HCT116 (cell line): ENCODE measurements at regions not wholly inside any gene's neighbourhood (a gene's known extent, or its start where the extent isn't known, plus 50 kb on each side); places are given as distances from the start of the nearest gene placed in this dataset.

ENCODE experiments used
- ATAC-seq: fragments of 200-7000 bp; cut with Tn5 transposase; 2 replicates; pipeline ENCODE4 v1.9.1; 2020; ENCODE audit warnings: mild to moderate bottlenecking, moderate library complexity
- BruUV-seq: library from RNA; stranded (reverse); fragments of 400-500 nt; replicated peaks from 2 replicates; lab custom pipeline; 2021; lab: Mats Ljungman, UMichigan
- CTCF ChIA-PET: fragments of 300-600 bp; sonication (Branson Sonifier 250); formaldehyde crosslinking; loops from one replicate; lab custom pipeline; 2021; ENCODE audit warnings: antibody characterized with exemption; lab: Charles Lee
- POLR2A ChIA-PET: fragments of 300-600, 350-600 bp; sonication (Branson Sonifier 250); formaldehyde crosslinking; loops from one replicate; lab custom pipeline; 2021; ENCODE audit warnings: antibody characterized with exemption; lab: Charles Lee
- RAD21 ChIA-PET, 2 experiments: fragments of 300-600 bp; sonication (Branson Sonifier 250); formaldehyde crosslinking; loops; one replicate each; lab custom pipeline; 2023; ENCODE audit warnings: low total read pairs in 2 of 2; ENCODE audit not compliant: uncharacterized antibody in 2 of 2, unreplicated experiment in 2 of 2, low non-redundant PET in 1 of 2; lab: Charles Lee
- DNase-seq: peaks from one replicate; pipeline ENCODE4 v3.0.0-alpha.2; 2010; ENCODE audit warnings: low read depth, low spot score
- H2AFZ ChIP-seq: fragments of 200-600 bp; shearing (Covaris generic), sonication (generic); 2 replicates; pipeline ENCODE4 v1.6.1; 2017; ENCODE audit warnings: low read depth, mixed run types, mixed read lengths, antibody characterized with exemption, low read length; ENCODE audit not compliant: poor library complexity, severe bottlenecking
- H3K27ac ChIP-seq: 2 replicates; pipeline ENCODE4 v1.5.1; 2012; ENCODE audit warnings: low read depth, low read length
- H3K27me3 ChIP-seq: fragments of 200-600 bp; sonication (generic); 2 replicates; pipeline ENCODE4 v1.6.1; 2016; ENCODE audit warnings: mixed run types, low read length, mixed read lengths; ENCODE audit not compliant: insufficient read depth
- H3K36me3 ChIP-seq, 2 experiments: fragments of 200-500 bp in 1 of 2; fragments of 200-600 bp in 1 of 2; sonication (Bioruptor generic) in 1 of 2; sonication (generic) in 1 of 2; 2 replicates each; pipeline versions ENCODE4 v1.5.1 to v1.6.1; 2014 to 2016; ENCODE audit warnings: low read length in 2 of 2, inconsistent platforms in 1 of 2, mixed read lengths in 1 of 2, mixed run types in 1 of 2; ENCODE audit not compliant: insufficient read depth in 2 of 2, control insufficient read depth in 1 of 2
- H3K4me1 ChIP-seq, 2 experiments: fragments of 200-600 bp in 1 of 2; sonication (generic) in 1 of 2; 2 replicates each; pipeline versions ENCODE4 v1.5.1 to v1.6.1; 2012 to 2017; ENCODE audit warnings: low read length in 2 of 2, inconsistent platforms in 1 of 2, mild to moderate bottlenecking in 1 of 2, mixed read lengths in 1 of 2, mixed run types in 1 of 2, moderate library complexity in 1 of 2; ENCODE audit not compliant: insufficient read depth in 2 of 2, control insufficient read depth in 1 of 2
- H3K4me2 ChIP-seq: fragments of 200-600 bp; sonication (generic); 2 replicates; pipeline ENCODE4 v1.6.1; 2017; ENCODE audit warnings: mixed run types, low read length, mixed read lengths
- H3K4me3 ChIP-seq, 2 experiments: fragments of 200-600 bp in 1 of 2; sonication (generic) in 1 of 2; replicated peaks in 1 of 2; 2 replicates each; pipeline ENCODE4 v1.5.1; 2011 to 2016; ENCODE audit warnings: low read length in 2 of 2, control low read depth in 1 of 2, low read depth in 1 of 2, mild to moderate bottlenecking in 1 of 2, mixed read lengths in 1 of 2, mixed run types in 1 of 2
- H3K79me2 ChIP-seq: fragments of 200-600 bp; sonication (generic); 2 replicates; pipeline ENCODE4 v1.6.1; 2017; ENCODE audit warnings: mild to moderate bottlenecking, mixed run types, low read length, moderate library complexity, mixed read lengths; ENCODE audit not compliant: insufficient read depth
- H3K9ac ChIP-seq: fragments of 200-600 bp; sonication (generic); 2 replicates; pipeline ENCODE4 v1.6.1; 2016; ENCODE audit warnings: low read length, mixed read lengths
- H3K9me2 ChIP-seq: fragments of 200-600 bp; sonication (generic), shearing (Covaris generic); 2 replicates; pipeline ENCODE4 v1.6.1; 2017; ENCODE audit warnings: mixed run types, mild to moderate bottlenecking, moderate library complexity; ENCODE audit not compliant: insufficient read depth
- H3K9me3 ChIP-seq, 2 experiments: fragments of 200-500 bp in 1 of 2; fragments of 200-600 bp in 1 of 2; sonication (Bioruptor generic) in 1 of 2; sonication (generic) in 1 of 2; 2 replicates each; pipeline ENCODE4 v1.6.1; 2014 to 2017; ENCODE audit warnings: low read length in 2 of 2, mixed read lengths in 2 of 2, inconsistent platforms in 1 of 2, low read depth in 1 of 2, mild to moderate bottlenecking in 1 of 2, mixed run types in 1 of 2, moderate library complexity in 1 of 2; ENCODE audit not compliant: control insufficient read depth in 1 of 2, insufficient read depth in 1 of 2
- H4K20me1 ChIP-seq: fragments of 200-600 bp; sonication (generic), shearing (Covaris generic); 2 replicates; pipeline ENCODE4 v1.6.1; 2017; ENCODE audit warnings: mixed run types, mild to moderate bottlenecking, moderate library complexity; ENCODE audit not compliant: insufficient read depth
- CBX3 ChIP-seq: IDR thresholded peaks from 2 replicates; pipeline ENCODE4 v1.6.1; 2012; ENCODE audit warnings: low read depth
- EGR1 ChIP-seq: IDR thresholded peaks from 2 replicates; pipeline ENCODE4 v1.6.1; 2012; ENCODE audit warnings: low read depth
- EZH2 ChIP-seq: fragments of 200-600 bp; sonication (generic); IDR thresholded peaks from 2 replicates; pipeline ENCODE4 v1.6.1; 2017; ENCODE audit warnings: antibody characterized with exemption, mixed run types
- EZH2phosphoT487 ChIP-seq: fragments of 200-600 bp; IDR thresholded peaks from 2 replicates; pipeline ENCODE4 v1.6.1; 2018; ENCODE audit warnings: antibody characterized with exemption, borderline replicate concordance
- FOSL1 ChIP-seq: IDR thresholded peaks from 2 replicates; pipeline ENCODE4 v1.6.1; 2012; ENCODE audit warnings: low read depth
- JUND ChIP-seq: IDR thresholded peaks from 2 replicates; pipeline ENCODE4 v1.6.1; 2012
- POLR2A ChIP-seq: IDR thresholded peaks from 2 replicates; pipeline ENCODE4 v1.7.0; 2011; ENCODE audit warnings: borderline replicate concordance; ENCODE audit not compliant: insufficient read depth, insufficient read length; ENCODE audit errors: extremely low read depth
- RAD21 ChIP-seq: IDR thresholded peaks from 2 replicates; pipeline ENCODE4 v1.6.1; 2012; ENCODE audit warnings: low read depth, mild to moderate bottlenecking
- SP1 ChIP-seq: IDR thresholded peaks from 2 replicates; pipeline ENCODE4 v1.6.1; 2012; ENCODE audit warnings: low read depth
- SRF ChIP-seq: IDR thresholded peaks from 2 replicates; pipeline ENCODE4 v1.6.1; 2012; ENCODE audit warnings: low read depth
- YY1 ChIP-seq: IDR thresholded peaks from 2 replicates; pipeline ENCODE4 v1.6.1; 2011; ENCODE audit warnings: low read length, low read depth, moderate library complexity, mild to moderate bottlenecking; ENCODE audit not compliant: insufficient replicate concordance; ENCODE audit errors: extremely low read depth
- ZFX ChIP-seq: fragments of 450-650 bp; IDR thresholded peaks from 2 replicates; pipeline ENCODE4 v1.6.1; 2017
- ZNF274 ChIP-seq: fragments of 200-500 bp; sonication (Bioruptor generic); IDR thresholded peaks from 2 replicates; pipeline ENCODE4 v1.6.1; 2014; ENCODE audit warnings: mild to moderate bottlenecking, low read depth, low read length, inconsistent platforms
- intact Hi-C: fragments of 100-400 bp; cut with micrococcal nuclease; formaldehyde crosslinking; loops from 2 replicates; pipeline ENCODE4 v1.10.0; 2022
- TF ChIP-seq, protein P1 (sequence below), 3 experiments: fragments of 200-600 bp in 1 of 3; sonication (generic) in 1 of 3; IDR thresholded peaks in 2 of 3; conservative IDR thresholded peaks in 1 of 3; 2 replicates each; pipeline ENCODE4 v1.5.1; 2012 to 2017; ENCODE audit warnings: low read depth in 2 of 3, low read length in 2 of 3, antibody characterized with exemption in 1 of 3, borderline replicate concordance in 1 of 3, control low read depth in 1 of 3, mild to moderate bottlenecking in 1 of 3, mixed read lengths in 1 of 3, mixed run types in 1 of 3, moderate library complexity in 1 of 3; ENCODE audit not compliant: insufficient read depth in 1 of 3
- TF ChIP-seq, protein P2 (sequence below): IDR thresholded peaks from 2 replicates; pipeline ENCODE4 v1.6.1; 2012; ENCODE audit warnings: low read depth
- TF ChIP-seq, protein P3 (sequence below): IDR thresholded peaks from 2 replicates; pipeline ENCODE4 v1.6.1; 2012
- TF ChIP-seq, protein P4 (sequence below): IDR thresholded peaks from 2 replicates; pipeline ENCODE4 v1.6.1; 2012

DNA sequence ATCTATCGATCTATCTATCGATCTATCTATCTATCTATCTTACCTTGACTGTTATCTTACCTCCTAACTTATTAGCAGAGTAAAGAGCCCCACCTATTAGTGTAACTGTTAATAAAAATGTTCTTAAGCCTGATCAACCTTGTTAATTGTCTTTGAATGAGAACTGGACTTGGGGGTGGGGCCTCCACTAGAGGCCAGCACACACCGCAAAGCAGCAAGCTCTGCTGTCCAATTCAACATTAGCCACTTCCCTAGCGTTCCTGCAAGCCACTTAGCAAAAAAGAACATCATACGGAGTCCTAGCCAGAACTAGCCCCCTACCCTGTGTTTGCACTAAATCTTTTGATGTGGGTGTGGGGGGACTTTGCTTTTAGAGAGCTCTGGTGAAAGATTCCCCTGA is 515.8 kb downstream of the KDM4C start:
- intact Hi-C loops, result no loop called here
- Histone ChIP-seq H3K4me2 (no peak overlapping the region), H3K79me2 (no peaks in the 10 kb centered on the region), H3K9ac (no peak overlapping the region), H3K4me3 (no peak overlapping the region), H3K4me1 (no peaks in the 10 kb centered on the region), H4K20me1 (no peaks in the 10 kb centered on the region), H3K27ac (no peak overlapping the region), H3K36me3 (no peaks in the 10 kb centered on the region), H3K9me3 (no peaks in the 10 kb centered on the region), H2AFZ (no peak overlapping the region), H3K27me3 (peaks cover 69% of the 10 kb centered on the region), H3K9me2 (no peaks in the 10 kb centered on the region)
- DNase-seq, result no peak
- ATAC-seq, result no peak
- ChIA-PET POLR2A (no interaction called here), RAD21 (no interaction called here), CTCF (no interaction called here)
- BruUV-seq, result no TSS peak
- no peak for TF ChIP-seq EZH2
- TF ChIP-seq, protein P1, sequence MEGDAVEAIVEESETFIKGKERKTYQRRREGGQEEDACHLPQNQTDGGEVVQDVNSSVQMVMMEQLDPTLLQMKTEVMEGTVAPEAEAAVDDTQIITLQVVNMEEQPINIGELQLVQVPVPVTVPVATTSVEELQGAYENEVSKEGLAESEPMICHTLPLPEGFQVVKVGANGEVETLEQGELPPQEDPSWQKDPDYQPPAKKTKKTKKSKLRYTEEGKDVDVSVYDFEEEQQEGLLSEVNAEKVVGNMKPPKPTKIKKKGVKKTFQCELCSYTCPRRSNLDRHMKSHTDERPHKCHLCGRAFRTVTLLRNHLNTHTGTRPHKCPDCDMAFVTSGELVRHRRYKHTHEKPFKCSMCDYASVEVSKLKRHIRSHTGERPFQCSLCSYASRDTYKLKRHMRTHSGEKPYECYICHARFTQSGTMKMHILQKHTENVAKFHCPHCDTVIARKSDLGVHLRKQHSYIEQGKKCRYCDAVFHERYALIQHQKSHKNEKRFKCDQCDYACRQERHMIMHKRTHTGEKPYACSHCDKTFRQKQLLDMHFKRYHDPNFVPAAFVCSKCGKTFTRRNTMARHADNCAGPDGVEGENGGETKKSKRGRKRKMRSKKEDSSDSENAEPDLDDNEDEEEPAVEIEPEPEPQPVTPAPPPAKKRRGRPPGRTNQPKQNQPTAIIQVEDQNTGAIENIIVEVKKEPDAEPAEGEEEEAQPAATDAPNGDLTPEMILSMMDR (IDR thresholded peaks at IDR 0.05 in 2 of 3, conservative IDR thresholded peaks at IDR 0.05 in 1 of 3; ENCODE audit: borderline replicate concordance in 1 of 3, insufficient read depth in 1 of 3, low read depth in 2 of 3, low read length in 2 of 3), result peak in 2 of 3 experiments; percentile 25 to 32; a peak in 2 of 6 replicates
- no peak for TF ChIP-seq EZH2phosphoT487
- no peak for TF ChIP-seq SRF
- TF ChIP-seq, protein P2, sequence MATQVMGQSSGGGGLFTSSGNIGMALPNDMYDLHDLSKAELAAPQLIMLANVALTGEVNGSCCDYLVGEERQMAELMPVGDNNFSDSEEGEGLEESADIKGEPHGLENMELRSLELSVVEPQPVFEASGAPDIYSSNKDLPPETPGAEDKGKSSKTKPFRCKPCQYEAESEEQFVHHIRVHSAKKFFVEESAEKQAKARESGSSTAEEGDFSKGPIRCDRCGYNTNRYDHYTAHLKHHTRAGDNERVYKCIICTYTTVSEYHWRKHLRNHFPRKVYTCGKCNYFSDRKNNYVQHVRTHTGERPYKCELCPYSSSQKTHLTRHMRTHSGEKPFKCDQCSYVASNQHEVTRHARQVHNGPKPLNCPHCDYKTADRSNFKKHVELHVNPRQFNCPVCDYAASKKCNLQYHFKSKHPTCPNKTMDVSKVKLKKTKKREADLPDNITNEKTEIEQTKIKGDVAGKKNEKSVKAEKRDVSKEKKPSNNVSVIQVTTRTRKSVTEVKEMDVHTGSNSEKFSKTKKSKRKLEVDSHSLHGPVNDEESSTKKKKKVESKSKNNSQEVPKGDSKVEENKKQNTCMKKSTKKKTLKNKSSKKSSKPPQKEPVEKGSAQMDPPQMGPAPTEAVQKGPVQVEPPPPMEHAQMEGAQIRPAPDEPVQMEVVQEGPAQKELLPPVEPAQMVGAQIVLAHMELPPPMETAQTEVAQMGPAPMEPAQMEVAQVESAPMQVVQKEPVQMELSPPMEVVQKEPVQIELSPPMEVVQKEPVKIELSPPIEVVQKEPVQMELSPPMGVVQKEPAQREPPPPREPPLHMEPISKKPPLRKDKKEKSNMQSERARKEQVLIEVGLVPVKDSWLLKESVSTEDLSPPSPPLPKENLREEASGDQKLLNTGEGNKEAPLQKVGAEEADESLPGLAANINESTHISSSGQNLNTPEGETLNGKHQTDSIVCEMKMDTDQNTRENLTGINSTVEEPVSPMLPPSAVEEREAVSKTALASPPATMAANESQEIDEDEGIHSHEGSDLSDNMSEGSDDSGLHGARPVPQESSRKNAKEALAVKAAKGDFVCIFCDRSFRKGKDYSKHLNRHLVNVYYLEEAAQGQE, result no peak
- TF ChIP-seq EGR1, result no peak
- TF ChIP-seq FOSL1, result no peak
- TF ChIP-seq, protein P3, sequence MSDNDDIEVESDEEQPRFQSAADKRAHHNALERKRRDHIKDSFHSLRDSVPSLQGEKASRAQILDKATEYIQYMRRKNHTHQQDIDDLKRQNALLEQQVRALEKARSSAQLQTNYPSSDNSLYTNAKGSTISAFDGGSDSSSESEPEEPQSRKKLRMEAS, result no peak
- no peak for TF ChIP-seq YY1
- no peak for TF ChIP-seq ZFX
- TF ChIP-seq SP1, result no peak
- TF ChIP-seq, protein P4, sequence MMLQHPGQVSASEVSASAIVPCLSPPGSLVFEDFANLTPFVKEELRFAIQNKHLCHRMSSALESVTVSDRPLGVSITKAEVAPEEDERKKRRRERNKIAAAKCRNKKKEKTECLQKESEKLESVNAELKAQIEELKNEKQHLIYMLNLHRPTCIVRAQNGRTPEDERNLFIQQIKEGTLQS, result no peak
- peak; percentile 36 for TF ChIP-seq RAD21
- no peak for TF ChIP-seq JUND
- no peak for TF ChIP-seq POLR2A
- TF ChIP-seq CBX3, result no peak
- no peak for TF ChIP-seq ZNF274
